ENCODE measurements at regions not wholly inside any gene's neighbourhood (a gene's known extent, or its start where the extent isn't known, plus 50 kb on each side); places are given as distances from the start of the nearest gene placed in this dataset.

GRCh38 chr2:234867882-234868285 lies 83.9 kb upstream of the SH3BP4 start:
- TF ChIP-seq CTCF (conservative IDR thresholded peaks at IDR 0.05; ENCODE audit: low read depth, low read length) (no peak), EZH2 (IDR thresholded peaks at IDR 0.05; ENCODE audit: borderline replicate concordance, low read depth, low read length, poor library complexity, severe bottlenecking) (no peak)

Measured in A673 (cell line).